ENCODE measurements at regions not wholly inside any gene's neighbourhood (a gene's known extent, or its start where the extent isn't known, plus 50 kb on each side); places are given as distances from the start of the nearest gene placed in this dataset.
"Not testable (repeated sequence)": the region's sequence is repeated elsewhere in the genome, so short reads cannot be mapped to it uniquely, and the experiment has no call there.

- intact Hi-C loops (cut with DNase I, micrococcal nuclease), result no loop called here
- DNase-seq, result no peak
- ATAC-seq, result no peak
Observed at GRCh38 chr2:183684686-183685085, 560.4 kb downstream of the NUP35 start.

DNA sequence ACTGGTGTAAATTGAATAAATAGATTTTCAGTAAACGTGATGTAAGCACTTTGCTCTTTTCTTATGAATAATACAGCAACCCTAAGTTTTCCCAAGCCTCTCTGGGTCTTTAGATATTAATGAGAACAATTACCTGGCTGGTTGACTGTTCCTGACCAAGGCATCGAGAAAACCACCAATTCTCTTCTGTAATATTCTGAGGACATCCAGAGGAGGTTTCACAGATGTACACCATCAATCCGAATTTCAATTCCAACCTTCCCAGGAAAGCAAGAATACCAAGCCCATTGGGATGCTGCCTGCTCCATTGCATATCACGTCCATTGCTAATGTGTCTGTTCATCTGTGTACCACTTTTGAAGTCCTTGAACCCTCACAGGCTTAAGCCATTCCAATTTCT lies 571.8 kb downstream of the NUP35 start:
- no peak for ATAC-seq
- no peak for DNase-seq
- intact Hi-C loops (cut with DNase I, micrococcal nuclease), result no loop called here

- DNase-seq (no peak), ATAC-seq (no peak)
- intact Hi-C loops (cut with DNase I, micrococcal nuclease), result no loop called here
Observed at GRCh38 chr2:183709829-183710228, 585.6 kb downstream of the NUP35 start.

GRCh38 chr2:183718246-183718645 lies 594.0 kb downstream of the NUP35 start:
- no peak for ATAC-seq
- DNase-seq, result no peak
- intact Hi-C loops (cut with DNase I, micrococcal nuclease), result no loop called here

- ATAC-seq (no peak), DNase-seq (no peak)
- intact Hi-C loops (cut with DNase I, micrococcal nuclease), result no loop called here
Observed at GRCh38 chr2:183723278-183723677, 599.0 kb downstream of the NUP35 start.

- intact Hi-C loops (cut with DNase I, micrococcal nuclease), result no loop called here
- DNase-seq, result no peak
- no peak for ATAC-seq
Observed at GRCh38 chr2:183729380-183729779, 605.1 kb downstream of the NUP35 start.

GRCh38 chr2:183740241-183740640 lies 616.0 kb downstream of the NUP35 start:
- ATAC-seq (no peak), DNase-seq (no peak)
- intact Hi-C loops (cut with DNase I, micrococcal nuclease), result no loop called here

DNA sequence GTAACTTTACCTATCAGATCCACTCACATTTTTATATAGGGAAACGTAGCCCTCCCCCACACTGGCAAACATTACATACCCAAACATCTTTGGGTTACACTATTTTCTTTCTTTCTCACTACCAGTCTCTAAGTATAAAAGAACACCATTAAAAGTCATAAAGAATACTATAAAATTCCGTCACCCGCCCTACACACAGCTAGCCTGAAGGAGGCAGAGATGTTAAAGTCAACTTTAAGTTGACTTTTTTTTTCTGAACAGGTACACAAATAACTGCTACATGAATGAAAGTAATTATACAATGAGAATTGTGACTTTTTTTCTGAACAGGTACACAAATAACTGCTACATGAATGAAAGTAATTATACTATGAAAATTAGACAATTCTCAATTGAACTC lies 628.3 kb downstream of the NUP35 start:
- DNase-seq (no peak), ATAC-seq (peak; percentile 37)
- intact Hi-C loops (cut with DNase I, micrococcal nuclease), result no loop called here

DNA sequence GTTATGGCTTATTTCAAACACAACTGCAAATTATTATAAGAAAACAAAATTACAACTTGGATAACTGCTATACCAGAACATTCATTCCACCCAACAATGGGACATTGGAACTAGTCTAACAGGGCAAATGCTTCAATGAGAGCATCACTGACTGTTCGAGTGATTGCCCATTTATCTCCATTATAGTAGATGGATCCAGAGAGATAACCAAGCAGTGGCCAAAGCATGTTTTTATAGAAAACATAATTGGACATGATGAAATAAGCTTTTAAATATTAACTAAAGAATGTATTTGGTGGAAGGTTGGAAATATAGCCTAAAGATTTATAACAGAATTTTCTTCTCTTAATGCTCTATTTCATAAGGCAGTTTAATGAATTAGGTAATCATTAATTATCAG lies 634.8 kb downstream of the NUP35 start:
- DNase-seq, result no peak
- intact Hi-C loops (cut with DNase I, micrococcal nuclease), result no loop called here
- no peak for ATAC-seq

- ATAC-seq (no peak), DNase-seq (no peak)
- intact Hi-C loops (cut with DNase I, micrococcal nuclease), result no loop called here
Observed at GRCh38 chr2:183773775-183774174, 649.5 kb downstream of the NUP35 start.

GRCh38 chr2:183780072-183780471 lies 655.8 kb downstream of the NUP35 start:
- no peak for ATAC-seq
- no peak for DNase-seq
- intact Hi-C loops (cut with DNase I, micrococcal nuclease), result no loop called here

DNA sequence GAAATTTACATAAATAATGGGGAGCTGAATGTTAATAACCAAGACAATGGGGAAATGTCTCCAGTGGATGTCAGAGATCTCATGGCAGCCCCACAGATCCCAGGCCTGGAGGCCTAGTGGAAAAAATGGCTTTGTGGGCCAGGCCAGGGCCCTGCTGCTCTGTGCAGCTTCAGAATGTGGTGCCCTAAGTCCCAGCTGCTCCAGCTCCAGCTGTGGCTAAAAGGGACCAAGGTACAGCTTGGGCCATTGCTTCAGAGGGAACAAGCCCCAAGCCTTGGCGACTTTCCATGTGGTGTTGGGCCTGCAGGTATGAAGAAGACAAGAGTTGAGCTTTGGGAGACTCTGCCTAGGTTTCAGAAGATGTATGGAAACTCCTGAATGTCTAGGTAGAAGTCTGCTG lies 658.2 kb downstream of the NUP35 start:
- ATAC-seq (no peak), DNase-seq (no peak)
- intact Hi-C loops (cut with DNase I, micrococcal nuclease), result no loop called here

DNA sequence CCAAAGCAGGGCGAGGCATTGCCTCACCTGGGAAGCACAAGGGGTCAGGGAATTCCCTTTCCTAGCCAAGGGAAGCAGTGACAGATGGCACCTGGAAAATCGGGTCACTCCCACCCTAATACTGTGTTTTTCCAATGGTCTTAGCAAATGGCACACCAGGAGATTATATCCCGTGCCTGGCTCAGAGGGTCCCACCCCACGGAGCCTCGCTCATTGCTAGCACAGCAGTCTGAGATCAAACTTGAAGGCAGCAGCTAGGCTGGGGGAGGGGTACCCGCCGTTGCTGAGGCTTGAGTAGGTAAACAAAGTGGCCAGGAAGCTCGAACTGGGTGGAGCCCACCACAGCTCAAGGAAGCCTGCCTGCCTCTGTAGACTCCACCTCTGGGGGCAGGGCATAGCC lies 664.6 kb downstream of the NUP35 start:
- ATAC-seq; intact Hi-C loops (cut with DNase I, micrococcal nuclease); DNase-seq: not testable (repeated sequence)

GRCh38 chr2:183792165-183792924 lies 668.1 kb downstream of the NUP35 start:
- not testable (repeated sequence) for ATAC-seq

GRCh38 chr2:183798535-183798934 lies 674.3 kb downstream of the NUP35 start:
- intact Hi-C loops (cut with DNase I, micrococcal nuclease), result no loop called here
- no peak for ATAC-seq
- no peak for DNase-seq

More at GRCh38 chr2:183792165-183792924, 668.1 kb downstream of the NUP35 start:
- DNase-seq; intact Hi-C loops (cut with DNase I, micrococcal nuclease): not testable (repeated sequence)

GRCh38 chr2:183799761-183800160 lies 675.5 kb downstream of the NUP35 start:
- no peak for DNase-seq
- ATAC-seq, result no peak
- intact Hi-C loops (cut with DNase I, micrococcal nuclease), result no loop called here

DNA sequence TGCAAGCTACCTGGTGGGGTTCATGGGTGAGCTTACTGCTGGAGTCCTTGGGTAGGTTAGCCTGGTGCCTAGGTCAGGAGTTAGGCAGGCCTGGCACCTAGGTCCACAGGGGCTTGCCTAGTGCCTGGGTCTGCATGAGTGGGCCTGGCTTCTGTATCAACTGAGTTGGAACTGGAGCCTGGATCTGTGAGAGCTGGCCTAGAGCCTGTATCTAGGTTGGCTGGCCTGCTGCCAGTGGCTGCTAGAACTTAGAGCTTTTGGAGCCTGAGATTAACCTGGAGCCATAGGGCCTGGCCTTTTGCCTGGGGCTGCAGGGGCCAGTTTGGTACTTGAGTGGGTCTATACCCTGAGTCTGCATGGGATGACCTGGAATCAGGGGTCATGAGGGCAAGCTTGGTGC lies 679.4 kb downstream of the NUP35 start:
- ATAC-seq, result no peak
- intact Hi-C loops (cut with DNase I, micrococcal nuclease), result no loop called here
- DNase-seq, result no peak

GRCh38 chr2:183807870-183808269 lies 683.6 kb downstream of the NUP35 start:
- DNase-seq (no peak), ATAC-seq (no peak)
- intact Hi-C loops (cut with DNase I, micrococcal nuclease), result no loop called here

DNA sequence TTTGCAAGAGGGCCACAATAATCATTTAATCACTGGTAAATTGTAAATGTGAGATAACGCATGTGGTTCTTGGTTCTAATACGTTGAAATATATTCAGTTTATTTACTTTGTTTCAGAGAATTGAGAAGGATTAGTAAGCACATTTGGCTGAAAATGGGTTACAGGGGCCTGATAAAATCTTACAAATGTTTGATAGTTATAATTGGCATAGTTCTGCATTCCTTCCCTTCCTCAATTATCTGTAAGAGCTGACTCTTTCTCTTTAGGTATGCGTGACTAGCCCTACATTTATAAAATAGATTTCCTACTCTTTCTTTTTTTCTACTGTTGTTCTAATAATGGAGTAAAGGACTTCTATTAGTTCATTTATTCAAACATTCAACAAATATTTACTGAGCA lies 685.2 kb downstream of the NUP35 start:
- no peak for DNase-seq
- intact Hi-C loops (cut with DNase I, micrococcal nuclease), result no loop called here
- no peak for ATAC-seq

DNA sequence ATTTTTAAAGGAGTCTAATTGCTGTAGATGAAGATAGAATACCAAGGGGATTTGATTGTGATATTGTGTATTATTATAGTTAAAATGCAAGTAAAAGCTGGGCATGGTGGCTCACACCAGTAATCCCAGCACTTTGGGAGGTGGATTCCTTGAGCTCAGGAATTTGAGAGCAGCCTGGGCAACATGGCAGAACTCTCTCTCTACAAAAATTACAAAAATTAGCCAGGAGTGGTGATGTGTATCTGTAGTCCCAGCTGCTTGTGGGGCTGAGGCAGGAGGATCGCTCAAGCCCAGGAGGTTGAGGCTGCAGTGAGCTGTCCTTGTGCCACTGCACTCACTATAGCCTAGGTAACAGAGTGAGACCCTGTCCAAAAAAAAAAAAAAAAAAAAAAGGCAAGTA lies 687.0 kb downstream of the NUP35 start:
- ATAC-seq (no peak), DNase-seq (no peak)
- intact Hi-C loops (cut with DNase I, micrococcal nuclease), result no loop called here

DNA sequence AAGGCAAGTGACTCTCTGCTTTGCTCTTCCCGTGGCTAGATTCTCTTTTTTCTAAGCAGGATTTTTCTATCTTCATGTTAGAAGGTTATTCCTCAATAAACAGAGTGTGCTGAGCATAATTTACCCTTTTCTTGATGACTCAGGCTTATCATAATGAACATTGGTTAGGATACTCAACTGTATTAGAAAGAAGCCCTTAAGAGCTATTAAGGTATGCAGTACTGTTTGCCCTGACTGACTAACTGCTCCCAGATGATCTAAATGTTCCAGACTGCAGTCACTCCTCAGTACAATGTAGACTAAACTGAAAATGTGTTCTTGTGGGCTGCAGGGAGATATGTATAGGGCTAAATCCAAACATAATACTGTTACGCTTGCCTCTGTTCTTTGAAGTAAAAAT lies 687.8 kb downstream of the NUP35 start:
- intact Hi-C loops (cut with DNase I, micrococcal nuclease), result no loop called here
- DNase-seq, result no peak
- ATAC-seq, result no peak

Data from left colon (tissue), 2 donors.